ENCODE measurements at regions not wholly inside any gene's neighbourhood (a gene's known extent, or its start where the extent isn't known, plus 50 kb on each side); places are given as distances from the start of the nearest gene placed in this dataset.
"Not testable (repeated sequence)": the region's sequence is repeated elsewhere in the genome, so short reads cannot be mapped to it uniquely, and the experiment has no call there.

GRCh38 chr15:88965097-88965496 lies 51.9 kb upstream of the MFGE8 start:
- DNase-seq (ENCODE audit: low read depth, low spot score), result not testable (repeated sequence)

GRCh38 chr15:88970232-88970631 lies 57.1 kb upstream of the MFGE8 start:
- no peak for DNase-seq (ENCODE audit: low read depth, low spot score)

DNA sequence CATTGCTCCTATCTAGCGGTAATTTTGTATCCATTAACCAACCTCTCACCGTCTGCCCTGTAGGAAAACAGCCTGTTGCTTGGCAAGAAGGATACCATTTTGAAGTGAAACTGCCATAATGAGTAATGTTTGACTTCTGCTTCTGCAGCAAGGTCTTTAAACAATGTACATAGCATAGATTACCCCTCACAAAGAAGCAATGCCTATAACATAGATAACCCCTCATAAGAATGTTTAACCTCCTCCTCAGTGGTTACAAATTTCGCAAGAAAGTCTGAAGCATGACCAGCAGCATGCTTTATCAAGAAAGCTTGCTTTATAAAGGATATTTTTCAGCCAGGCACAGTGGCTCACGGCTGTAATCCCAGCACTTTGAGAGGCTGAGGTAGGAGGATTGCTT lies 61.2 kb upstream of the MFGE8 start:
- no peak for DNase-seq (ENCODE audit: low read depth, low spot score)

DNA sequence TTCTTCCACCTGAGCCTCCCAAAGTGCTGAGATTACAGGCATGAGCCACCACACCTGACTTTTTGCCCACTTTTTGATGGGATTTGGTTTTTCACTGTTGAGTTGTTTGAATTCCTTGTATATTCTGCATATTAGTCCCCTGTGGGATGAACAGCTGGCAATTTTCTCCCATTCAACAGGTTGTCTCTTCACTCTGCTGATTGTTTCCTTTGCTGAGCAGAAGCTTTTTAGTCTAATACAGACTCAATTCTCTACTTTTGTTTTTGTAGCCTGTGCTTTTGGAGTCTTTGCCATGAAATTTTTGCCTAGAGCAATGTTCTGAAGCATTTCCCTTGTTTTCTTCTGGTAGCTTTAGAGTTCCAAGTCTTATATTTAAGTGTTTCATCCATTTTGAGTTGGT lies 62.7 kb upstream of the MFGE8 start:
- DNase-seq (ENCODE audit: low read depth, low spot score), result no peak

DNA sequence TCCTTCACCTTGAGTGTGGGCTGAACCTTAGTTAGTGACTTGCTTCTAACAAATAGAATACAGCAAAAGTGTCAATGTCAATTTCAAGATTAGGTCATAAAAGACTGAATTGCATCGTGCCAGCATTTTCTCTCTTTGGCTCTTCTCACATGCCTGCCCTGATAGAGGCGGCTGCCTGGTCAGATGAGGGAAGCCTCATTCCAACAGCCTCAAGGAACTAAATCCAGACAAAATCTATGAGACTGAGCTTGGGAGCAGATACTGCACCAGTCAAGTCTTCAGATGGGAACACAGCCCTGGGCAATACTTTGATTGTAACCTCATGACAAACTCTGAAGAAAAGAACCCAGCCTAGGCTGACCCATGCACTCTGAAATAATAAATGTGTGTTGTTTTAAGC lies 63.5 kb upstream of the MFGE8 start:
- no peak for DNase-seq (ENCODE audit: low read depth, low spot score)

GRCh38 chr15:88979674-88980073 lies 66.5 kb upstream of the MFGE8 start:
- DNase-seq (ENCODE audit: low read depth, low spot score), result no peak

GRCh38 chr15:88980498-88980897 lies 67.3 kb upstream of the MFGE8 start:
- no peak for DNase-seq (ENCODE audit: low read depth, low spot score)

GRCh38 chr15:88981244-88982215 lies 68.4 kb upstream of the MFGE8 start:
- no peak for DNase-seq (ENCODE audit: low read depth, low spot score)

DNA sequence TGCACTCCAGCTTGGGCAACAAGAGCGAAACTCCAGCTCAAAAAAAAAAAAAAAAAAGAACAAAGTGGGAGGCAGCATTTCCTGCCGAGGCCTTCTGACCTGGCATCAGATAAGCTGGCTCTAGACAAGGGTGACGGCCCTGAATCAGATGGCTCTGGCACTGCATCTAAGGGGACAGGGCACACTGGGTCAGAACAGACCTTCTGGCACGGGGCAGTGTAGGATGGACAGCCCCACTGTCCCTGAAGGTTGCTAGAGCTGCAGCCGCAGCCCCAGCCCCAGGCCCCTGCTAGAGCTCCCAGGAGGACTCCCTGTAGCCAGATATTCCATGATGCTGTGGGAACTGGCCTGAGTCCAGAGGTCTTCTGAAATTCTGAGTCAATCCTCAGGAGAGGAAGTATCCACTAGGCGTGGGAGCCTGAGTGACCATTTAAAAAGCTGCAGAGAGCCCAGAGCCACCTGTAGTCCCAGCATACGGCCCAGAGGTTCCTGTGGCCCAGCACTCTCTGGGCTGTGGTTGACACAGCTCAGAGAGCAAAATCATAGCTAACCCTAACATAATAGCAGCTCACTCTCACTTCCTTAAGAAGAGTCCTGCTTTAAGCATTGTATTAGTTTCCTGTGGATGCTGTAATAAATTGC lies 69.2 kb upstream of the MFGE8 start:
- DNase-seq (ENCODE audit: low read depth, low spot score), result no peak

GRCh38 chr15:88982946-88983342 lies 69.8 kb upstream of the MFGE8 start:
- no peak for DNase-seq (ENCODE audit: low read depth, low spot score)

DNA sequence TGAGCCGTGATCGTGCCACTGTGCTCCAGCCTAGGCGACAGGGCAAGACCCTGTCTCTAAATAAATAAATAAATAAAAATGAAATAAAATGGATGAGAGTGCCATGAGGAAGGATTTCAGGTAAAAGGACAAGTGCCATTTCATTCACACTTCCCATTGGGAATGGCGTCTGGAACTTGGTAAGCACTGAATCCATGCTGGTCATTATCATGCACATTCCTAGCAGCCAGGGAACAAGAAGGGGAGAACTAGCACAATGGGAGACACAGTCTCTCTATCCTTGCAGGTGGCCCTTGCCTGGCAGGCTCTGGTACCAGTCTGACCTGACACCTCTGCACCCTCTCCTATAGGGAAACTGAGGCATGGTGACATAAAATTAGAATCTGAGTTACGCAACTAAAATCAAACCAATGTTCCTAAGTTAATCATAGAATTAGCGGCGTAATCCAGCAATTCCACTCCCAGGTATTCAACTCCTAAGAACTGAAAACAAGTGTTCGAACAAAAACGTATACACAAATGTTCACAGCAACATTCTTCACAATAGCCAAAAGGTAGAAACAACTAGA lies 70.8 kb upstream of the MFGE8 start:
- DNase-seq (ENCODE audit: low read depth, low spot score), result no peak

DNA sequence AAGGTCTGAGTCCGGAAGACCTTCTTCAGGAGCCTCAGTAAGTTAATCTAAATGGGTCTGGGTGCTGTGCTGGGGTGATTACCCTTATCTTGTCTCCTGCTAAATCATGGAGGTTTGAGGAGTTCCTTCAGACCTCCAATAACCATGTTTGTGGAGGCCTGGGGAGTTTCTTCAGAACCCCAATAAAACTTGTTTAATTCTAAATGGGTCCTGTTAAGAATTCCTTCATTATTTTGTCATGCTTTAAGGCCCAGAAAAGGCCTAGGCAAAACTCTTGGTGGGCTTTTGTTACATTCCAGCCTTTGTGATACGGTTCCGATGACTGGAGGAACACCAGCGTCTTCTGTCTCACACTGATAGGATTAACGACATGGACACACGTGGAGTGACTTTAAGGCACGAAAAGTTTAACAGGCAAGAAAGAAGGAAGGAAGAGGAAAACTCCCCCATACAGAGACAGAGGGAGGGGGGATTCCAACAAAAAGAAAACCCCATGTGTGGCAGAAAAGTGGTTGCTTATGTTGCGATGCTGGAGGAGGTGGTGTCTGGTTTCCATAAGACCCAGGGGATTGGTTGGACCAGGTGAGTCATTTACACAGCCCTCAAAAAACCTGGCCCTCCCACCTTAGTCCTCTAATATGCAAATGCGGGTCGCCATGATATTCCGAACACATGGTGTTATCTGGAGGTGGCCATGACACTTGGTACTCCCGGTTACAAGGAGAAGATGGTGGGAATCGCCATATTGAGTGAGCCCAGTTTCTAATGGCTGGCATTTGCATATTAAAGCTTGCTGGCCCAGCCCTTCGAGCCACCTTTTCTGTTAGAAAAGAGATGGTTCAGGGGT lies 72.6 kb upstream of the MFGE8 start:
- DNase-seq (ENCODE audit: low read depth, low spot score), result peak; percentile 99

DNA sequence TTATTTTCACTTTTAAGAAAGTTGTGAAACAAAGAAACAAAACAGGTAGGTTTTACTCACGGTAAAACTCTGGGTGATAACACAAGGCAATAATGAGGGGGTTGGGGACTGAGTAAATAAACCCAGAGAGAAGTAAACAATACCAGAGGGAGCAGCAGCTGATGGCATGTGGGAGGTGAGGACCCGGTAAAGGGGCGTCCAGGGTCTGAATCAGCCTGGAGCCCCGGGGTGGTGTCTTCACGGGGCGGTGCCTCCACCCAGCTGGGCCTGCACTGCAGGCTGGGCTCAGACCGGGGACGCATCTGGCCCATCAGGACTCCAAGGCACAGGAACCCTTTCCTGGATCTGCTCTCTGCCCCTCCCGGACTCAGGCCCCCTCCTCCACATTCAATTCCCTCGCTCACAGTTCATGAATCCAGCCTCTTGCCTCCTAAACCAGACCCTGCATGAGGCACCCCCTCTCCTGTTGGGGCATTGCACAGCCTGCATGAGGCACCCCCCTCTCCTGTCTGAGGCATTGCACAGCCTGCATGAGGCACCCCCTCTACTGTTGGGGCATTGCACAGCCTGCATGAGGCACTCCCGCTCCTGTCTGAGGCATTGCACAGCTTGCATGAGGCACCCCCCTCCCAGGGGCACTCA lies 73.9 kb upstream of the MFGE8 start:
- DNase-seq (ENCODE audit: low read depth, low spot score), result no peak

GRCh38 chr15:88987591-88987933 lies 74.4 kb upstream of the MFGE8 start:
- no peak for DNase-seq (ENCODE audit: low read depth, low spot score)

DNA sequence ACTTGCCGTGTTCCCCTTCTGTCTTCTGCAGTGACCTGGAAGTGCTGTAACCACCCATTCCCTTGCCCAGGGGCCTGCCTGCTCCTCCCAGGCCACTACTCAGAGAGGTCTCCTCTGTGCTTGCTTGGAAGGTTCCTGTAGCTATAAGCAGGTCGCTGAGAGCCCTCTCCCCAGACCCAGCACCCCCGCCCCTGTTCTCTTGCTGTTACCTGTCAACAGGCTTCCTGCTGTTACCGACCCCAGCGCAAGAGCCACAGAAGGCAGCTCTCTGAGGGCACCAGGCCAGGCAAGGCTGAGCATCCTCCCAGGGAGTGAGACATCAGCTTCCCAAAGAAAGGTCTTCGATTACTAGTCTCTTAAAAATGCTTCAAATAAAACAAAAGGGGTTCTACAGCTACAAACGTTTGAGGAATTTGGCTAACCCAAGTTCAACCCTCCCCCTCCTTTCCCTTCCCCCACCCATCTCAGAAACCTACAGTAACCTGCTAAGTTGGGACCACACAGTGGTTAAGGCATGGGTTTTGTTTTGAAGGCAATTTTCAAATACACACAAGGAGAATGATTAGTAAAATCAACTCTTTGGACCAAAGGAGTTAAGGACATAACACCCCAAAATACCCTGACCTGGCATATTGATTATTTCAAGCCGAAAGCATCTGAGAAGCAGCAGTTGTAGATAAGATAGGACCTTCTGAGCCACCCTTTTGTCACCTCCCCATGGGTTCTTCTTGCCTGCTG lies 74.9 kb upstream of the MFGE8 start:
- no peak for DNase-seq (ENCODE audit: low read depth, low spot score)

DNA sequence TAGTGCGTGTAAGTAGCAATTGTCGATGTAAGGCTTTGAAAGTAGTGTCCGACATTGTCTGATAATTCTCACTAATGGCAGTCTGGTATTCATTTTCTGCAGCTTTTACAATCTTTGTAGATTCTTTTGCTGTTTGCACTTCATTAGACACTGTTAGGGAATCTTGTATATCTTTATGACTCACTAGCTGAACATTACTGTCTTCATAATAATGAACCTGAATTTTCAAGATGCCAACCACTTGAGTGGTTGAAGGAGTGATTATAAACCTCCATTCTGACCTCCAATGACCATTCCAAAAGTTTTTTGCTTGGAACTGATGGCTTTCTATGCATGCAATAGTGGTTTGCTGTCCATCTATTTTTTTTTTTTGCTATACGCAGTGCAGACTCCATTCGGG lies 76.4 kb upstream of the MFGE8 start:
- DNase-seq (ENCODE audit: low read depth, low spot score), result no peak

DNA sequence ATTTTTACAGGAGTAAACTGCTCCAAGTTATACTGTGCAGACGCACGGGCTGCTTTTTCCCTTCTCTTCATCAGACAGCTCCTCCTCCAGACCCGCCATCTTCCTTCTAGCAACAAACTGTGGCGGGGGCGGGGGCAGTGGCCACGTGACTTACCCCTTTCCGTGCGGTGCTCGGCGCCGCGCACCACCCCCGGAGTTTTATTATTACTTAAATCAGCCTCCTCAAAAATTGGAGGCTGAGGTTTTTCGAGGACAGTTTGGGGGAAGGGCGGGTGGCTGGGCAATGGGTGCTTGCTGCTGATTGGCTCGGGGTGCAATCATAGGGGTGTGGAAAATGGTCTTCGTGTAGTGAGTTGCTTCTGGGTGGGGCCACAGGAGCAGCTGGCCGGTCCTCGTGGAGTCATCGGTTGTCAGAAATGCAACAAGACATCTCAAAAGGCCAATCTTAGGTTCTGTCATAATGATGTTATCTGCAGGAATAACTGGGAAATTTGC lies 77.1 kb upstream of the MFGE8 start:
- no peak for DNase-seq (ENCODE audit: low read depth, low spot score)

DNA sequence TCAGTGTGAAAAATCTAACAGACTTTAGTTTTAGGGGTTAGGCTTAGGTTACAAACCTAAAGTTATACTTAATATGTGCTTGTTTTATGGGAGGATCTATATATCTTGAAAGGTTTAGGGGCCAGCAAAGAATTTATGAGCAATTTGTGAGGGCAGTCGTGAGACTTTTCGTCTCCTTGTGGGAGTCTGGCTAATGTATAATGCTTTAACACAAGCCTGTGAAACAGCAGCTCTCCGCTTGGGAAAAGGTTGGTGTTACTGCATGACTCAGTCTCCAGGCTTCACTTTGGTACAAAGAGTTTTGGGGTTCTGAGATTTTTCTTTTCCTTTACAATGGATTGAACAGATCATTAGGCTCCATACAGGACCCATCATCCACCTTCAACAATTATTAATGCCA lies 79.0 kb upstream of the MFGE8 start:
- DNase-seq (ENCODE audit: low read depth, low spot score), result no peak

DNA sequence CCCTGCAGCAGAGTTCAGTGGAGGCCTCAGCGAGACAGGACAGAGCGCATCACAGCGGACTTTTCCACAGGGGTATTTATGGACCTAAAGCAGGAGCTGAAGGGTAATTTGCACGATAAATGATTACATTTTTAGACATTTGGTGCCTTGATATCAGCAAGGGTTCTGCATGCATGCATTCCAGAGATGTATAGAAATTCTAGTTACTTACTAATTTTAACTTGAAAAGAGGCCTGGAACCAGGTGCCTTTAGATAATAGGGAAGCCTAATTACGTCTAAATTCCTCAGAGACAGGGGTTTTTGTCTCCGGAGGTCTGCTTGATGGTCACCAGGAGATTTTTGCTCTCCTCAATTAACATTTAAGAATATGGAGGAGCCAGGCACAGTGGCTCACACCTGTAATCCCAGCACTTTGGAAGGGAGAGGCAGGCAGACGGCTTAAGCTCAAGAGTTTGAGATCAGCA lies 79.8 kb upstream of the MFGE8 start:
- DNase-seq (ENCODE audit: low read depth, low spot score), result no peak

DNA sequence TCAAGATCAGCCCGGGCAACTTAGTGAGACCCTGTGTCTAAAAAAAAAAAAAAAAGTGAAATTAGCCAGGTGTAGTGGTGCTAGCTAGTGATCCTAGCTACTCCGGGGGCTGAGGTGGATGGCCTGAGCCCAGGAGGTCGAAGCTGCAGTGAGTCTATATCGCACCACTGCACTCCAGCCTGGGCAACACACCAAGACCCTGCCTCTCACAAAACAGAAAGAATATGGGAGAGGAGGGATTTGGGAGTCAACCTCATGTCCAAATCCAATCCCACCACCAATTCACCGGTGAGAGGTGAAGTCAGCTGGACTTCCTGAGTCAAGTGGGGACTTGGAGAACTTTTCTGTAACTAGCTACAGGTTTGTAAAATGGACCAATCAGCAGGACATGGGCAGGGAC lies 80.5 kb upstream of the MFGE8 start:
- no peak for DNase-seq (ENCODE audit: low read depth, low spot score)
